ENCODE measurements at regions not wholly inside any gene's neighbourhood (a gene's known extent, or its start where the extent isn't known, plus 50 kb on each side); places are given as distances from the start of the nearest gene placed in this dataset.

GRCh38 chr4:29307256-29307655 is 1412.9 kb upstream of the PCDH7 start:
- no peaks in the 10 kb centered on the region for H3K36me3 ChIP-seq (ENCODE audit: control insufficient read depth, insufficient read depth, low read length)
- no peaks in the 10 kb centered on the region for H3K27me3 ChIP-seq (ENCODE audit: control insufficient read depth, insufficient read depth, low read length, poor library complexity, severe bottlenecking)
- no peaks in the 10 kb centered on the region for H3K9me3 ChIP-seq (ENCODE audit: control insufficient read depth, low read length)
- H3K4me3 ChIP-seq (ENCODE audit: insufficient read depth, low read depth, low read length) = no peak overlapping the region
- no peaks in the 10 kb centered on the region for H3K4me1 ChIP-seq (ENCODE audit: control insufficient read depth, insufficient read depth, low read length)
- H3K27ac ChIP-seq (ENCODE audit: insufficient read depth, low read depth, low read length, poor library complexity, severe bottlenecking) = no peak overlapping the region

- H3K36me3 ChIP-seq (ENCODE audit: control insufficient read depth, insufficient read depth, low read length) = no peaks in the 10 kb centered on the region
- H3K27me3 ChIP-seq (ENCODE audit: control insufficient read depth, insufficient read depth, low read length, poor library complexity, severe bottlenecking) = no peaks in the 10 kb centered on the region
- no peak overlapping the region for H3K27ac ChIP-seq (ENCODE audit: insufficient read depth, low read depth, low read length, poor library complexity, severe bottlenecking)
- no peaks in the 10 kb centered on the region for H3K9me3 ChIP-seq (ENCODE audit: control insufficient read depth, low read length)
- no peaks in the 10 kb centered on the region for H3K4me1 ChIP-seq (ENCODE audit: control insufficient read depth, insufficient read depth, low read length)
- no peak overlapping the region for H3K4me3 ChIP-seq (ENCODE audit: insufficient read depth, low read depth, low read length)
- no CpG with 5 or more reads among the region's 1 CpG for WGBS, 2 experiments
Measured at GRCh38 chr4:29307755-29308154, 1412.4 kb upstream of the PCDH7 start.

GRCh38 chr4:29309050-29309449 is 1411.1 kb upstream of the PCDH7 start:
- H3K9me3 ChIP-seq (ENCODE audit: control insufficient read depth, low read length) = no peaks in the 10 kb centered on the region
- H3K27me3 ChIP-seq (ENCODE audit: control insufficient read depth, insufficient read depth, low read length, poor library complexity, severe bottlenecking) = no peaks in the 10 kb centered on the region
- WGBS, 2 experiments = 92 to 93% methylated on average over 3 of the region's 3 CpGs
- H3K27ac ChIP-seq (ENCODE audit: insufficient read depth, low read depth, low read length, poor library complexity, severe bottlenecking) = no peak overlapping the region
- no peak overlapping the region for H3K4me3 ChIP-seq (ENCODE audit: insufficient read depth, low read depth, low read length)
- H3K36me3 ChIP-seq (ENCODE audit: control insufficient read depth, insufficient read depth, low read length) = no peaks in the 10 kb centered on the region
- H3K4me1 ChIP-seq (ENCODE audit: control insufficient read depth, insufficient read depth, low read length) = no peaks in the 10 kb centered on the region

GRCh38 chr4:29310252-29310651 is 1409.9 kb upstream of the PCDH7 start:
- H3K27me3 ChIP-seq (ENCODE audit: control insufficient read depth, insufficient read depth, low read length, poor library complexity, severe bottlenecking) = no peaks in the 10 kb centered on the region
- no peaks in the 10 kb centered on the region for H3K36me3 ChIP-seq (ENCODE audit: control insufficient read depth, insufficient read depth, low read length)
- H3K4me1 ChIP-seq (ENCODE audit: control insufficient read depth, insufficient read depth, low read length) = no peaks in the 10 kb centered on the region
- no peaks in the 10 kb centered on the region for H3K9me3 ChIP-seq (ENCODE audit: control insufficient read depth, low read length)
- no peak overlapping the region for H3K4me3 ChIP-seq (ENCODE audit: insufficient read depth, low read depth, low read length)
- H3K27ac ChIP-seq (ENCODE audit: insufficient read depth, low read depth, low read length, poor library complexity, severe bottlenecking) = no peak overlapping the region

DNA sequence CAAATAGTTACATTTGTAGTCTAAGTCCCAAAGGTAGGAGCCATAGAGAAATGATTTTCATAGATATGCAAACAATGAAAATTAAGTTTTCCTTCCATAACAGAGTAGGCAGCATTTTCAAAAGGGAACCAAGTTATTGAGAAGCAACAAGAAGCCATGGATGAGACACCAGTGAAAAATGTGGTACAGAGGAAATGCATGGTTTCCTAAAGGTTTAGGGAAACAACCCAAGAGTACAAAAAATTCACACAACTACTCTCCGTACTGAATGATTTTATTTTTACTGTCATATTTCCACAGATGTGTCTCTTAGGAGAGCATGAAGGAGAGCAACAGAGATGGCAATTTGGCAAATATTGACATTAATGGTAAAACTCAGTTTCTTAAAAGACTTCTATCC is 1408.9 kb upstream of the PCDH7 start:
- Histone ChIP-seq H3K9me3 (ENCODE audit: control insufficient read depth, low read length) (no peaks in the 10 kb centered on the region), H3K27me3 (ENCODE audit: control insufficient read depth, insufficient read depth, low read length, poor library complexity, severe bottlenecking) (no peaks in the 10 kb centered on the region), H3K4me3 (ENCODE audit: insufficient read depth, low read depth, low read length) (no peak overlapping the region), H3K36me3 (ENCODE audit: control insufficient read depth, insufficient read depth, low read length) (no peaks in the 10 kb centered on the region), H3K27ac (ENCODE audit: insufficient read depth, low read depth, low read length, poor library complexity, severe bottlenecking) (no peak overlapping the region), H3K4me1 (ENCODE audit: control insufficient read depth, insufficient read depth, low read length) (no peaks in the 10 kb centered on the region)
- 100% methylated on average over 1 of the region's 1 CpG; no CpG with 5 or more reads in 1 of the 2 experiments for WGBS, 2 experiments

DNA sequence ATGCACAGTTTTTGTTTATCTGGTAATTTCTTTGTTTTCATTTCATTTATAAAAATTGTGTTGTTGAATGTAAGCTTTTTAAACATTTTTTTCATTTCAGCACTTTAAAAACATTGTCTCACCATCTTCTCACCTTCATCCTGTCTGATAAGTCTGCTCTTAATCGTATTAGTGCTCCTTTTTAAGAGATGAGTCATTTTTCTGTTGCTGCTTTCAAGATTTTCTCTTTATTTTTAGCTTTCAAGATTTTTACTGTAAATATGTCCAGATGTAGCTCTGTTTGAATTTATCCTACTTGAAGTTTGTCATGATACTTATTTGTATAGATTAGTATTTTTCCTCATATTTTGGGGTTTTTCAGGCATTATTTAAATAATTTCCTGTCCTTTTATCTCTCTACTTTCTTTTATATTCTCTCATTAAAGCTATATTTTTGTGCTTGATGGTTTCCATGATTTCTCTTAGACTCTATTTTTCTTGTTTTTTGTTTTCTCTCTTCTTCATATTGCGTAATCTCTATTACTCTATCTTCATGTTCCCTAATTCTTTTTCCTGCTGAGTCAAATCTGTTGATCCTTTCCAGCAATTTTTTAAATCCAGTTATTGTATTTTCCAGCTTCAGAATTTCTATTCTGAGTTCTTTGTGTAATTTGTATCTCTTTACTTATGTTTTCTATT is 1400.4 kb upstream of the PCDH7 start:
- no peaks in the 10 kb centered on the region for H3K36me3 ChIP-seq (ENCODE audit: control insufficient read depth, insufficient read depth, low read length)
- no peak overlapping the region for H3K27ac ChIP-seq (ENCODE audit: insufficient read depth, low read depth, low read length, poor library complexity, severe bottlenecking)
- H3K4me3 ChIP-seq (ENCODE audit: insufficient read depth, low read depth, low read length) = no peak overlapping the region
- 80 to 94% methylated on average over 2 of the region's 2 CpGs for WGBS, 2 experiments
- H3K9me3 ChIP-seq (ENCODE audit: control insufficient read depth, low read length) = no peaks in the 10 kb centered on the region
- H3K4me1 ChIP-seq (ENCODE audit: control insufficient read depth, insufficient read depth, low read length) = no peaks in the 10 kb centered on the region
- no peaks in the 10 kb centered on the region for H3K27me3 ChIP-seq (ENCODE audit: control insufficient read depth, insufficient read depth, low read length, poor library complexity, severe bottlenecking)

DNA sequence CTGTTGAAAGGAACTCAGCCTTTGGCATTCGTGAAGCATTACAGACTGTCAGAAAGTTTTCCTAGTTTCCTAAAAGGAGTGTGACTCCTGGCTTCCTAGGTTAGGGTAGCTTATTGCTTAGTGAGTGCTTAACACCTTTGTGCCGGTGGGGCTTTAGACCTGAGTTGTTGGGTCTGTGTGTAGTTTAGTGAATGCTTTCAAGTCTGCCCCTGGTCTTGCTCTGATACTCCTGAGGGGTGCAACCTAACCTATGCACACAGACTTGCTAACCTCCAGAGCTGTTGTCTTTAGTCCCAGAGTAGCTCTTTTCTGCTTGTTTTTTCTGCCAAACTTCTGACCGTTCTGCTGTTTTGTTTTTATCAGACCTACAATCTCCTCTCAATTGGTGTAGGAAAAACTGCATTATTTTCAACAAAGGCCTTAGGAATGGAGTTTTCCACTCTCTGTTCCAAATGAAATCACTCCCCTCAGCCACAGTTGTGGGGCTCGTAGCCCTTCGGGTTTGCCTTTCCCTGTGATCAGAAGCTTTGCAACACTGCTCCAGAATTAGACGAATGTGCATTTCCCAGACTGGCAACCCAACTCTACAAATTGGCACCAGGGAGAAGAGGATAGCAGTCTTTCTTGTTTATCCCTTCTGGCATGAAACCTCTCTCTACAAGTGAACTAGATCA is 1399.1 kb upstream of the PCDH7 start:
- Histone ChIP-seq H3K27me3 (ENCODE audit: control insufficient read depth, insufficient read depth, low read length, poor library complexity, severe bottlenecking) (no peaks in the 10 kb centered on the region), H3K9me3 (ENCODE audit: control insufficient read depth, low read length) (no peaks in the 10 kb centered on the region), H3K36me3 (ENCODE audit: control insufficient read depth, insufficient read depth, low read length) (no peaks in the 10 kb centered on the region), H3K27ac (ENCODE audit: insufficient read depth, low read depth, low read length, poor library complexity, severe bottlenecking) (no peak overlapping the region), H3K4me3 (ENCODE audit: insufficient read depth, low read depth, low read length) (no peak overlapping the region), H3K4me1 (ENCODE audit: control insufficient read depth, insufficient read depth, low read length) (no peaks in the 10 kb centered on the region)
- 82 to 88% methylated on average over 6 of the region's 6 CpGs for WGBS, 2 experiments

GRCh38 chr4:29326004-29326403 is 1394.2 kb upstream of the PCDH7 start:
- Histone ChIP-seq H3K4me1 (ENCODE audit: control insufficient read depth, insufficient read depth, low read length) (no peaks in the 10 kb centered on the region), H3K27ac (ENCODE audit: insufficient read depth, low read depth, low read length, poor library complexity, severe bottlenecking) (no peak overlapping the region), H3K9me3 (ENCODE audit: control insufficient read depth, low read length) (no peaks in the 10 kb centered on the region), H3K27me3 (ENCODE audit: control insufficient read depth, insufficient read depth, low read length, poor library complexity, severe bottlenecking) (no peaks in the 10 kb centered on the region), H3K4me3 (ENCODE audit: insufficient read depth, low read depth, low read length) (no peak overlapping the region), H3K36me3 (ENCODE audit: control insufficient read depth, insufficient read depth, low read length) (no peaks in the 10 kb centered on the region)
- 97% methylated on average over 2 of the region's 2 CpGs for WGBS, 2 experiments

DNA sequence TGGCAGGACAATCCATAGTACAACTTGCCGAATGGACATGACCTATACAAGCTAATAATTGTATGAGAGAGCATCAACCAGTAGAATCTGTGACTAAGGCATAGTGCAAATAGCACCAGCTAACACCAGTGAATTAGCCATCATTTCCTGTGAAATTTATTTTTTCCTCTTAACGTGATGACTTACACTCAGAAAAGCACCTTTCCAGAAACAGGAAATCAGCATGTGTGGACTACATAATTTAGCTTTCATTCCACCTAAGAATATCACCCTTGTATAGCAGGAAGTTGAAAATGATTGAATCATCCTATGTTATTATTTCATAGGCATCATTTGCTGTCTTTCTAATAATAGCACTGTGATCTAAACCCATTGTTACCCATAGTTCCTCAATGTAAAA is 1393.4 kb upstream of the PCDH7 start:
- no peaks in the 10 kb centered on the region for H3K36me3 ChIP-seq (ENCODE audit: control insufficient read depth, insufficient read depth, low read length)
- no peaks in the 10 kb centered on the region for H3K27me3 ChIP-seq (ENCODE audit: control insufficient read depth, insufficient read depth, low read length, poor library complexity, severe bottlenecking)
- H3K9me3 ChIP-seq (ENCODE audit: control insufficient read depth, low read length) = no peaks in the 10 kb centered on the region
- 83 to 94% methylated on average over 2 of the region's 2 CpGs for WGBS, 2 experiments
- H3K4me1 ChIP-seq (ENCODE audit: control insufficient read depth, insufficient read depth, low read length) = no peaks in the 10 kb centered on the region
- no peak overlapping the region for H3K4me3 ChIP-seq (ENCODE audit: insufficient read depth, low read depth, low read length)
- H3K27ac ChIP-seq (ENCODE audit: insufficient read depth, low read depth, low read length, poor library complexity, severe bottlenecking) = no peak overlapping the region

GRCh38 chr4:29336861-29337260 is 1383.3 kb upstream of the PCDH7 start:
- Histone ChIP-seq H3K27me3 (ENCODE audit: control insufficient read depth, insufficient read depth, low read length, poor library complexity, severe bottlenecking) (no peaks in the 10 kb centered on the region), H3K9me3 (ENCODE audit: control insufficient read depth, low read length) (no peaks in the 10 kb centered on the region), H3K4me1 (ENCODE audit: control insufficient read depth, insufficient read depth, low read length) (no peaks in the 10 kb centered on the region), H3K27ac (ENCODE audit: insufficient read depth, low read depth, low read length, poor library complexity, severe bottlenecking) (no peak overlapping the region), H3K36me3 (ENCODE audit: control insufficient read depth, insufficient read depth, low read length) (no peaks in the 10 kb centered on the region), H3K4me3 (ENCODE audit: insufficient read depth, low read depth, low read length) (no peak overlapping the region)
- WGBS, 2 experiments = 77 to 80% methylated on average over 1 of the region's 1 CpG

All from ectodermal cell (in vitro differentiated cells).